ENCODE measurements at regions not wholly inside any gene's neighbourhood (a gene's known extent, or its start where the extent isn't known, plus 50 kb on each side); places are given as distances from the start of the nearest gene placed in this dataset.
"Not testable (repeated sequence)": the region's sequence is repeated elsewhere in the genome, so short reads cannot be mapped to it uniquely, and the experiment has no call there.

DNA sequence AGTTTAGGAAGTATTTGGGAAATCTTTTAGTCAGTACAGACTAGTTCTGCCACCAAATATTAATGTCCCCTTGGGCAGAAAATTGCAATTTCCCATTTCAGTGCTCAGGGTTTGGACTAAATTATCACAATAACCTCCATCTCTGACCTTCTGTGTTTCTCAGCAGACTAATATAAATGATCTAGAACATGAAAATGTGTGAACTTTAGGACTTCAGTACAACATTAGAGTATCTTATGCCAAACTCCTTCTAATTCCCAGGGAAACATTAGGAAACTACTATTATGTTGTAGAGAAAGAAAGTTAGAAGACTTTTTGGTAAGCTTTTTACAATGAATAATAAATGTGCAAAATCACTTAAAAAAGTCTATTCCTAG, 1087.6 kb upstream of the CITED2 start:
- DNase-seq, result no peak

DNA sequence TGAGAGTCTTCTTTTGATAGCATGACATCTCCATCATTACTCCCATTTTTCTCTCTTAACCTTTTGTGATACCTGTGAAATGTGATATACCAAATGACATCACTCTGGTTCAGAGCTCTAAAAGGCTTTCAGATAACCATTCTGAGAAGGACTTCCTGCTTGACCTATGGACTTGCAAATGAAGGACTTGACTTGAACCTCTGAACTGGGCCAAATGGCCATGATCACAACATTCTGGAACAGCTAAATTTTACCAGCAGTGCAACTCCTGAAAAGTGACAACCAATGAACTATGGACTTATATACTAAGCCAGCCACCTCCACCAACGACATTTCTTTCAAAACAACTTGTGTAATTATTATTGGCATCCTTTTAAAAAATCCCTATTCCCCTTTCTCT, 1085.8 kb upstream of the CITED2 start:
- DNase-seq, result no peak

DNA sequence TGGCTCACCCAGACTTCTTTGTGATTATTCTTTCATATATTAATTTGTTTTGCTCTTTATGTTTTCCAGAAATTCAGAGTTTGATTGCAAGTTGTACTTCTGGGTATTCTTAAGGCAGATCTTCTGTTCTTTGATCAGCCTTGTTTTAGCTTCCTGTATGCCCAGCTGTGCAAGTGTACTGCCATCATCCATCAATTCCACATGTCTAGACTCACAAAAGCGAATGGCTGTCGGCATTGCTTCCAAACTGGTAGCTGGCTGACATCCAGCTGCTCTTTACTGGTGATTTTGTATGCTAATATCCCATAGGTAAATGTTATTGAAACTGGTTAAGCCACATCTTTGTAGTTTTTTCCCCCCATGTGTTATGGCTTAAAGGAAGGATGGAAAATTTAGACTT, 1084.8 kb upstream of the CITED2 start:
- DNase-seq, result no peak

DNA sequence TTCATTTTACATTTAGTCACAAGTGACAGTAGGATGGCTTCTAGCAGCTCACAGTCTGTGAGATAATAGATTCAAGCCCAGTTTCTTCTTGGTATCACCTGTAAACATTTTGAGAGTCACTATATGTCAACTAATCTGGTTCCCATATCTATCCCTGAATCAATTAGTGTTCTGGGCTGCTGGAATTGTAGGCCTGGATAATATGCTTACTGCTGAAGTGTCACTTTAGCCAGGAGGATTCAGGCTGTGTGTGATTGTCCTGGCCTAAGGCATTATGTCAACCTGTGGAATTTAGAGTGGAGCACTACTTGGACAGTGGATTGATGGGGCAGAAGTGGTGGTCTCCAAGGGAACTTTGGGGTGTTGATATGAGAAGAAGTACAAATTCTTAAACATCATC, 1071.8 kb upstream of the CITED2 start:
- no peak for DNase-seq

DNA sequence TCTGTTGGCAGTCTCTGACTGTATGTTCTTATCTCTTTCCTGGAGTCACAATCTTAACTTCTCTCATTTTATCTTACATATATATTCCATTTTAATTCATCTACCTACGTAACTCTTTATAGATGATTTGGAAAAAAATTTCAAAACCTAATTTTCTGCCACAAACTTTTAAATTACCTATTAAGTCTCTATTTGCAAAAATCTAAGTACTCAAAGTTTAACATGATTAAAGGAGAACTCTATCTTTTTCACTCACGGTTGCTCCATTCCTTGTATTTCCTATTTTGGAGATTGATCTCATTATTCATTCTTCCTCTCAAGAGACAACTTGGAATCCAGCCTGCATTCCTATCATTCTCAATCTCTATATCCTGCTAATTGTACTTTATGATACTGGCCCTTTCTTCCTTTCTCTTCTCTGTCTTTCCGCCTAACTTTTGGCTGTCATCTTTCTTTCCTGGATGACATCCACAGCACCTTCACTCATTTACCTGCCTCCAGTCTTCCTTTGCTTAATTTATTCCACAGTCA, 1071.1 kb upstream of the CITED2 start:
- DNase-seq, result no peak

DNA sequence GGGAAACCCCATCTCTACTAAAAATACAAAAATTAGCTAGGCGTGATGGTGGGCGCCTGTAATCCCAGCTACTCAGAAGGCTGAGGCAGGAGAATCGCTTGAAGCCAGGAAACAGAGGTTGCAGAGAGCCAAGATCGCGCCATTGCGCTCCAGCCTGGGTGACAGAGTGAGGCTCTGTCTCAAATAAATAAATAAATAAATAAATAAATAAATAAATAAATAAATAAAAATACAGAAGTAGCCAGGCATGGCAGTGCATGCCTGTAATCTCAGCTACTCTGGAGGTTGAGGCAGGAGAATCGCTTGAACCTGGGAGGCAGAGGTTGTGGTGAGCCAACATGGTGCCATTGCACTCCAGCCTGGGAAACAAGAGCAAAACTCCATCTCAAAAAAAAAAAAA, 1068.7 kb upstream of the CITED2 start:
- DNase-seq, result not testable (repeated sequence)

DNA sequence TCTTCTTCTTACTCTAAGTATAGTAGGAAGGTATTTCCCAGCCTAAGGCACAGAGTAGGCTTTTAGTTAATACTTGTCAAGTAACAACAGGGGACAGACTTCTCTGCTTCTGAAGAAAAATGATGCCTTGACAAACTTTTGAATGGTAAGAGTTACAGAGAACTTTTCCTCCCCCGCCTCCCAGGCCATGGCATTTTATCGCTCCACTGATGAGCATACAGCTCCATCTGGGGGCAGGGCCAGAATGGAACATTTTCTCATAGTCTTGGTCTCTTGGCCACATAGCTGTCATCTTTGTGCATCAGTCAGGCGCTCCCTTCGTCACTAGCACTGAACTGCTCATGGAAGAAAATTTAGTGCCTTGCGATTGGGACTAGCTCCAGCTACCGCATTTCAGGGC, 1066.8 kb upstream of the CITED2 start:
- DNase-seq, result peak; percentile 18 to 32

DNA sequence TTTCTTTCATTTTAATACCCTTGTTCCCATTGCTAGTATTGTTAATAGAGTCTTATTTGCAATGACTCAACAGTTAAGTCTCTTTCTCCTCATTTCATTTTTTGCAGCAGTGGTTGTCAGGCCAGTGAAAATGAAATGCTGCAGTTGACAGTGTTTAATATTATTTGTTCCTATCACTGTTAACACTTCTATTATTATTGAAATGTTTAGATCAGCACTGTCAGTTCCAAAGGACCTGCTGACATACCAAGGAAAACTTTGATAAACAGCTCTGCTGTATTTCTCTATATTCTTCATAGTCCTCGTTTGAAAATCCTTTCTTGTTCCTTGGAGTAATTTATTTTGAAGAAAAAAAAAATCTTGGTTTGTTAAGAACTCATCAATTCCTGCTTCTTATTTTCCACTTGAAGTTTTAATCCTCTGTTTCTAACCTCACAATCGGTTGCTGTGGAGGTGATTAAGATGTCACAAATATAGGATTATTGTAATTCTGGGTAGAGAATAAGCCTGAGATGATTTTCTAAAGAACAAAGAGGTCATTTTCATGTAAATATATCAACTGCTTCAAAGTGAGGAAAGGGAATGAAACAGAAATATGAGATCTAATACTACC, 1065.9 kb upstream of the CITED2 start:
- no peak for DNase-seq

DNA sequence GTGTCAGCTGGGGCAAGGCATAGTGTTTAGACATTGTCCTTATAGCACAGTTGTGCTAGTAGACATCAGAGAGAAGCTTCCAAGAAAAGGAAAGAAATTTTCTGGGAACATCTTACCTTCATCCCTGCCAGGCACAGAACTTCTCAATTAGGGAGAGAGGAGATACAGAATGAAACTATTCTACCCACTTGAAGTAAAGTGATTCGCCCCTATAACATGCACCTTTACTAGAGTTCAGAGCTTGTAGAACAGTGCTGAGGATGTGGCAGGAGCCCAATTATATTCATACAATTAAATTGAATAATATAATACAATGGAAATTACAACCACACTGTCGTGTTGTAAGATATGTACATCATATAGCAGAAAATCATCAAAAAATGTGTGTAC, 1063.9 kb upstream of the CITED2 start:
- no peak for DNase-seq

DNA sequence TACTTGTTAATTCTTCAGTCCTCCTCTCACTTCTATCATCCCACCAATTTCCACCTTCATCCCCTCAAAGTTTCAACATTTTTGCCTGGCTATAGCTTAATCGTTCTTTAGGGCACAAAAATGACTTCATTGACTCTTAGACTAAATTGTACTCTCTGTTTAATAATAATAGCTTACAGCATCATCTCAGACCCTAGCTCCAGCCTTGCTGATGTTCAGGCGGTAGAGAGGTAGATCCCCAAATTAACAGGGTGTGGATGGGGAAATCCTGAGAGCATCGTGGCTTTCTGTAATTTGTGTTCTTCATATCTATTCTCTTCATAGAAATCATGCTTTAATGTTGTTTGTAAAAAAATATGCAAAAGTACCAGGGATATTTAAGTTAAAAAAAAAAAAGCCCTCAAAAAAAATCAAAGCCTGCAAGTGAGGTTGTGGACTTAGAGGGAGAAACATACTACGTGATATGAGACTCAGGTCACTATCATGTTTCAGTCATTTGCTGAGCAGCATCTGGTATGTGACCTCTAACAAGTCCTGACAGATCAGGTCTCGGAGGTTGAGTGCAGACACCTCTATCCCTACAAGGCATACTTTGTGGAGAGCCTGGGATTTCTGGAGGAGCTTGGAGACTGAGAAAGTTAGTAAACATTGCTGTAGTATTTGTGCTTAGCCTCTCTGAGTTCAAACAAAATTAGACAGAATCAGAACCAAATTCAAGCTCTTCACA, 1063.3 kb upstream of the CITED2 start:
- DNase-seq, result no peak

DNA sequence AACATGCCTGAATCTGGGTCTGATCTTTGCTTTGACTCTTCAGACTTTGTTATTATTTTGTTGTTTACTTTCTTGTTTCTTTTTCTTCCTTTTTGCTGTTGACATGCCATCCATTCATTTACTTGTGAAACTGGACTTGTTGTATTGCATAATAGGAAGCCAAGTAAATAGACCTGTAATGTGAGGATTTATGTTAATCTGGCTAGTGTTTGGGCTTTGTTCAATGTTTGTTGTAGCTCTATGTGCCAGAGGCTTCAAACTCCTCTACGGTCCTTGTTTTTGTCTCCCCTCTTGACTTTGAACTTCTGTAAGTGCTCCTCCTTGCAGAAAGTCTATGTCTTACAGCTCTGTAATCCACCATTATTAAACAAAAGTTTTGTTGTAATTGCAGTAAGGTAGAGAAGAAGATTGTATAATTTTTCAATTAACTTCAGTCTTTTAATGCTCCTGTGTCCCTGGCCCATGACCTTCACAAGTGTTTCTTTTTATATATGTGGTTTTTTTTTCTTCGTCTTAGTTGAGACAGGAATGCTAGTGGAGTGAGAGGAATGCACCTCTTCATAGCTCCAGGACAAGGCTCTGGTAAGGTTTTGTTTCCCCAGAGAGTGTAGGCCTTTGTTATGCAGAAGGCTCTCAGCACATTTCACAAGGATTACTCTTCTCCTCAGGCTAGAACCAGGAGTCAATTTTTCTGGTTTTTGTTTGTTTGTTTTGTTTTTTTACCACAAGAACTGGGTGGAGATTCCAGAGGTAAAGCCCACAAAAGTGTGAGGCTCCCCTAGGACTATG, 1061.8 kb upstream of the CITED2 start:
- no peak for DNase-seq

DNA sequence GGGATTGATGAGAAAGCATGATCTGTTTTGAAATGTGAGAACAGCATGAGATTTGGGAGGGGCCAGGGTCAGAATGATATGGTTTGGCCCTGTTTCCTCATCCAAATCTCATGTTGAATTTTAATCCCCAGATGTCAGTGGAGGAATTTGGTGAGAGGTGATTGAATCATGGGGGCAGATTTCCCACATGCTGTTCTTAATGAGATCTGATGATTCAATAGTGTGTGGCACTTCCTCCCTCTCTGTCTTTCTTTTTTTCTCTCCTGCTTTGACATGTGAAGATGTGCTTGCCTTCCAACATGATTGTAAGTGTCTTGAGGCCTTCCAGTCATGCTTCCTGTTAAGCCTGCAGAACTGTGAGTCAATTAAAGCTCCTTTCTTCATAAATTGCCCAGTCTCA, 1060.3 kb upstream of the CITED2 start:
- no peak for DNase-seq

DNA sequence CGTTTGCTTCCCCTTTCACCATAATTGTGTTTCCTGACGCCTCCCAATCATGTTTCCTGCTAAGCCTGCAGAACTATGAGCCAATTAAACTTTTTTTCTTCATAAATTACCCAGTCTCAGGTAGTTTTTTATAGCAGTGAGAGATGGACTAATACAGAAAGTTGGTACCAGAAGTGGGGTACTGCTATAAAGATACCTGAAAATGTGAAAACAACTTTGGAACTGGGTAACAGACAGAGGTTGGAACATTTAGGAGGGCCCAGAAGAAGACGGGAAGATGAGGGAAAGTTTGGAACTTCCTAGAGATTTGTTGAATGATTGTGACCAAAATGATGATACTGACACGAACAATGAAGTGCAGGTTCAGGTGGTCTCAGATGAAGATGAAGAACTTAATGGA, 1058.6 kb upstream of the CITED2 start:
- no peak for DNase-seq

DNA sequence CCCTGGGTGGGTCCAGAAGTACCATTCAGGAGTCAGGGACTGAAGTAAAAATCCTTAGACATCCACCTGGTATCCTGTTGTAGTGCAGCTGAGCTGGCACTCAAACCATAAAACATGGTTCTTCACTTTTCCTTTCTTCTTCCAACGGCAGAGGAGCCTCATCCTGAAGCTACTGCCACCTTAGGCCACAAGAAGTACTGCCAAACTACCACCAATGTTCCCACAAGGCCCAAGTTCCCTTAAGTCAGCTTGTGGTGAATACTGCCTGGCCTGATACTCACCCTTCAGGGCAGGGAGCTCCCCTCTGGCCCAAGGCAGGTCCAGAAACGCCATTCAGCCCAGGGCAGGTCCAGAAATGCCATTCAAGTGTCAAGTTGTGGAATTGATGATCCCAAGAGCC, 1053.4 kb upstream of the CITED2 start:
- DNase-seq, result no peak

DNA sequence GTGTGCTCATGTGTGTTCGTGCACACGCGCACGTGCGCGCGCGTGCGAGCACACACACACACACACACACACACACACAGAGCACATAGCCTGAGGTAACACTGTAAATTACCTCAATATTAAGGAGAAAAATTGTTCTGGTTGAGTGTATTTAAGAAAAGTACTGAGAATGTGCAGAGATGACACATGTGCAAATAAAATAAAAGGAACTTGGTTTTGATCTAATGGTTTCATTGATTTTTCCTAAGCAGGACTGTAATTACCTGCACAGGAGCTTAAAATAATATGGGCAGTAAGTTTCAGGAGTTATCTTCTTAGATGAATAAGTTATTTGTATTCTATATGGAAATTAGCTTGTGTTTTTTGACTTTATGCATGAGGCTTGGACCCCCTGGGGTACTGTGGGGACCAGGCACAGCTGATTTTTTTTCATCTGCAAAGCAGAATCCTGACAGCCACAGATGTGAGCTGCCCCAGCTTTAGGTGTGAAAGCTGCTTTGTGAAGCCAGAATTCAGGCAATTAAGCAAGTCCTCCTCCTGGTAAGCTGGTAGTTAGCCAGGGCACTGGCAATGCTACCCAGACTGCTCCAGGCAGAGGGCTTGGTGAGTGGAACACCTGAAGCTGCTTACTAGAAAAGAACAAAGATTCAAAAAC, 1040.6 kb upstream of the CITED2 start:
- no peak for DNase-seq

DNA sequence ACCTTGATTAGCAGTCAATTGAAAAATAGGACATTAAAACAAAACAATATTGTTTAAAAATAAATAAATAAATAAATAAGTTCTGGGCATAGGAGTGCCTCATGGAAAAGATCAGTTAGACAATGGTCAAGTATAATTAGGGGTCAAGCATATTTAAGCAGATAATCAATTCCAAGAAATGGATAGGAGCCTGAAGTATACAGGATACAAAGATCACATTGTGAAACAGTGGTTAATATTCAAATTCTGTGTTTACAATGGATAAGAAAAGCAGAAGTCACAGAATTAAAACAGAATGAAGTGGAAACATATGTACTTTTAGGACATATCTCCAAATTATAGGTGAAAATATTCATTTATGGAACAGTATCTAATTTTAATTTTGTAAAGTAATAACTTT, 1028.6 kb upstream of the CITED2 start:
- no peak for DNase-seq

DNA sequence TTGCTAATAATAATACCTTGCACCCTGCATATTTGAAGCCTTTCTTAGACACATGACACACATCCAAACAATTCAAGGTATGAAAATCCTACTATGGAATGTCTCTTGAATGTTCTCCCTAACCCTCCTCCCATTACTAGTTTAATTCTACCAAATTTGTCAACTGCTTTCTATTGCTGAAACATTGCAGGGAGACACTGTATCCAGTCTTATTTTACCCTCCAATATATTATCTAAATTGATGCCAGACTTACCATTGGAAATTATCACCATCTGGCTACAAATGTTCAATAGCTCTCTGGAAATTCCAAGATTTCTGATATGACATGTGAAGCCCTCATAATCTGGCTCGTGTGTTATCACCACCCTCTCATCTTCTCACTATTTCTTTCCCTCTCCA, 1027.3 kb upstream of the CITED2 start:
- DNase-seq, result no peak

DNA sequence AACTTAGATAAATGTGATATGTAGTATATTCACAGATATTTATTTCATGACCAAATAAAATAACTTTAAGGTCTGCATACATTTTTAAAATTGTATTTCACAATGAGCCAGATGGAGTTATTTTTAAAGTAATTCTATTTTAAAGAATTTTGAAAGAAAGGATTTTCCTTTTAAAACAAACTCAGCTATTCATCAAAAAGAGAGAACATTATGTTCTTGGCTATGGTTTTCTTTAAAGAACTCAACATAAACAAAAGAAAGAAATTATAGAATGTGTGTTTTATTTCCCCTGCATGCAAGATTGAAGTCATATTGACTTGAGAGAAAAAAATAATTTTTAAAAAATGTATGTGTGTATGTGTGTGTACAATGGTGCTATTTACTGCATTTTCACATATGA, 1023.6 kb upstream of the CITED2 start:
- DNase-seq, result no peak

DNA sequence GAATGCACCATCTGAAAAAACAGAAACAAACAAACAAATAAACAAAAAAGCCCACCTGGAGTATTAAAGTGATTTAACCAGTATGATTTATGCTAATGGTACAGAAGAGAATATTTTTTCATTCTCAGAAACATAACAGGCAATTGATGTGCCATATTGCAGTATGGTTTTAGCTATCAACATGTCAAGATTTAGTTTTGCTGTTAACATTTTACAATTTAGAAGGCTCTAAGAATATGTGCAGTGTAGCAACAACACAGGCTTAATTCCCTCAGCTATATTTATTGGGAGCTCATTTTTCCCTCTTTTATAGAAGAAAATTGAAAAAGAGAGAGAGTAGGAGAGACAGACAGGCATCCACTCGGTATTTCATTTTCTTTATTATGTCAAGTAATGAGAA, 1022.7 kb upstream of the CITED2 start:
- DNase-seq, result no peak

DNA sequence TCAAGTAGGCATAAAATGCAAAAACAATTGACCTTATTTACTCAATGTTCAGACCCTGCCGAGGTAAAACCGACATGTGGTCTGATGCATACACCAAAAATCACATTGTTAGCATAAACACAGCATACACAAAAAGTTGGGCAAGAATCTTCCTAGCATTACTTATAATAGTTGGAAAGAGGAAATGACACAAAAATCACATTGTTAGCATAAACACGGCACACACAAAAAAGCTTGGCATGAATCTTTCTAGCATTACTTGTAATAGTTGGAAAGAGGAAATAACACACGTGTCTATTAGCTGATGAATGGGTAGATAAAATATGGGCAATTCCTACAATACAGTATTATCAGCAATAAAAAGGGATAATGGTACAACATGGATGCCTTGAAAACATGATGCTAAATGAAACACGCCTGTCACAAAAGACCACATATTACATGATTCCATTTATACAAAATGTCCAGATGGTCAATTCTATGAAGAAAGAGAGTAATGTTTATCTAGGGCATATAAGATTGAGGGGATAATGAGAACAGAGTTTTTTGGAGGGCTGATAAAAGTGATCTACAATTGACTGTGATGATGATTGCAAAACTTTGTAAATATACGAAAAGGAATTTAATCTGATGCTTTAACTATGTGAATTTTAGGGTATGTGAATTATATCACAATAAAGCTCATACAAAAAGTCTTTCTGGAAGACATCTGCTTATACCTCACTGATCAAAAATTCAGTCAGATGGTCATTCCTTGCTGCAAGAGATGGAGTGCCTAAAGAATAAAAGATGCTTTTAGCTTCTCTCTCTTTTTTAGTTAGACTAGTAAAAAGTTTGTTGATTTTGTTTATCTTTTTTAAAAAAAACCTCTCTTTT, 1019.5 kb upstream of the CITED2 start:
- peak; percentile 47 to 62 for DNase-seq

DNA sequence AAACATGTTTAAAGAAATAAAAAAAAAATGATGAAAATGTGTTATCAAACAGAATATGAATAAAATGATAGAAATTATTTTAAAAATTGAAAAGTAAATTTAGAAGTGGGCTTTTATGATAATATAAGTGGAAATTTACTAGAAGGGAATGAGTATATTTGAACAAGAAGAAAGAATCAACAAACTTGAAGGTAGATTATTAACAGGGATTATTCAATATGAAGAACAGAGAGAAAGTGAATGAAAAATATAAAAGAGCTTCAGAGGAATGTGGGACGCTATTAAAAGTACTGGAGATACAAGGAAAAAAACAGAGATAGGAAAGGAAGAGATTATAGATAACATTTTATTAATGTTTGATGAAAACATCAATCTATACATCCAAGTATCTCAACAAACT, 1014.4 kb upstream of the CITED2 start:
- no peak for DNase-seq
